ENCODE measurements at regions not wholly inside any gene's neighbourhood (a gene's known extent, or its start where the extent isn't known, plus 50 kb on each side); places are given as distances from the start of the nearest gene placed in this dataset.

DNA sequence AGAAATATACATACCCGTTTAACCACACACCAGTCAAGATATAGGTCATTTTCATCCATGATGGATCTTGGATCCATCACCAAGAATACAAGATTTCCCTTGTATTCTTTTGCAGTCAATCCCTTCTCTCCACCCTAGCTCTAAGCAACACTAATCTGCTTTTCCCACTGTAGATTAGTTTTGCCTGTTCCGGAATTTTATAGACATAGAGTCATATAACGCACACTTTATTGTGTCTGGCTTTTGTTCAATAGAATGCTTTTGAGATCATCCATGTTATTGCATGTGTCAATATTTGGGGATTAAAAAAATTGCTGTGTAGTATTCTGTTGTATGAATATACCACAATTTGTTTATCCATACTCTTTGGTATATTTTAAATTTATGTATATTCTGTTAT lies 235.6 kb upstream of the BCOR start:
- TF ChIP-seq CTCF (IDR thresholded peaks at IDR 0.05; ENCODE audit: insufficient read depth, low read length, poor library complexity, severe bottlenecking): no peak
- Histone ChIP-seq H3K27me3 (replicated peaks; ENCODE audit: control insufficient read depth, insufficient read depth, low read length) (no peaks in the 10 kb centered on the region), H3K36me3 (ENCODE audit: control insufficient read depth, insufficient read depth, low read length) (no peaks in the 10 kb centered on the region), H3K4me3 (replicated peaks; ENCODE audit: low read depth, low read length) (no peak overlapping the region)
- DNase-seq (ENCODE audit: extremely low read depth, insufficient read length): no peak

GRCh38 chrX:40331762-40332161 lies 234.0 kb upstream of the BCOR start:
- H3K4me3 ChIP-seq (replicated peaks; ENCODE audit: low read depth, low read length): no peak overlapping the region
- no peaks in the 10 kb centered on the region for H3K27me3 ChIP-seq (replicated peaks; ENCODE audit: control insufficient read depth, insufficient read depth, low read length)
- DNase-seq (ENCODE audit: extremely low read depth, insufficient read length): no peak
- no peaks in the 10 kb centered on the region for H3K36me3 ChIP-seq (ENCODE audit: control insufficient read depth, insufficient read depth, low read length)
- no peak for TF ChIP-seq CTCF (IDR thresholded peaks at IDR 0.05; ENCODE audit: insufficient read depth, low read length, poor library complexity, severe bottlenecking)

DNA sequence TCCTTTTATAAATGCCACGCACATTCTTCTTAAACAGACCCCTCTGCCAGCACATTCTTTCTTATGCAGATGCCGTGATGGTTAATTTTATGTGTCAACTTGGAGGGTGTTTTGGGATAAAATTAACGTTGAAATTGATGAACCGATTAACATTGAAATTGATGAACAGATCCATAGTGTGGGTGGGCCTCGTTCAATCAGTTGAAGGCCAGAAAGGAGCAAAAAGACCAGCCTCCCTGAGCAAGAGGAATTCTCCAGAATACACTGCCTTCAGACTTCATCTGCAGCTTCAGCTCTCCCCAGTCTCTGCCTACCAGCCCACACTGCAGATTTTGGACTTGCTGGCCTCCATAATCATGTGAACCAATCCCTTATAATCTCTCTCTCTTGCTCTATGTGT lies 233.6 kb upstream of the BCOR start:
- DNase-seq (ENCODE audit: extremely low read depth, insufficient read length): no peak
- no peaks in the 10 kb centered on the region for H3K36me3 ChIP-seq (ENCODE audit: control insufficient read depth, insufficient read depth, low read length)
- no peaks in the 10 kb centered on the region for H3K27me3 ChIP-seq (replicated peaks; ENCODE audit: control insufficient read depth, insufficient read depth, low read length)
- TF ChIP-seq CTCF (IDR thresholded peaks at IDR 0.05; ENCODE audit: insufficient read depth, low read length, poor library complexity, severe bottlenecking): no peak
- no peak overlapping the region for H3K4me3 ChIP-seq (replicated peaks; ENCODE audit: low read depth, low read length)

DNA sequence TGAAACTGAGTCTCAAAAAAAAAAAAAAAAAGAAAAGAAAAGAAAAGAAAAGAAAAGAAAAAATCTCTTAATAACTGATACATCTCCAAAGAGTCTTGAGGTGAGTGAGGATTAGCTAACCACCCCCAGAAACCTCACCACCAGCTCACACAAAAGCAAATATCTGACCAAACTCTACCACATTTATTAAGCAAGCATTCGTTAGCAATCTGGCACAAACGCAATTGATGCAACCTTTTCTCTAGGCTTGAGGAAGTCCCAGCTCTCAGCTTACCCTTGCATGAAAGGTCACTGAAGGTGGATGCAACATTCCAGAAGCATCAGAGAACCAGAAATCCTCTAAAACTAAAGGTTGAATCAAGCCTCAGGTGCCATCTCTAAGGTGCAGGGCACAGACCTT lies 231.9 kb upstream of the BCOR start:
- H3K4me3 ChIP-seq (replicated peaks; ENCODE audit: low read depth, low read length): no peak overlapping the region
- no peaks in the 10 kb centered on the region for H3K27me3 ChIP-seq (replicated peaks; ENCODE audit: control insufficient read depth, insufficient read depth, low read length)
- TF ChIP-seq CTCF (IDR thresholded peaks at IDR 0.05; ENCODE audit: insufficient read depth, low read length, poor library complexity, severe bottlenecking): no peak
- H3K36me3 ChIP-seq (ENCODE audit: control insufficient read depth, insufficient read depth, low read length): no peaks in the 10 kb centered on the region
- no peak for DNase-seq (ENCODE audit: extremely low read depth, insufficient read length)

- Histone ChIP-seq H3K36me3 (ENCODE audit: control insufficient read depth, insufficient read depth, low read length) (no peaks in the 10 kb centered on the region), H3K4me3 (replicated peaks; ENCODE audit: low read depth, low read length) (no peak overlapping the region), H3K27me3 (replicated peaks; ENCODE audit: control insufficient read depth, insufficient read depth, low read length) (no peaks in the 10 kb centered on the region)
- no peak for TF ChIP-seq CTCF (IDR thresholded peaks at IDR 0.05; ENCODE audit: insufficient read depth, low read length, poor library complexity, severe bottlenecking)
- DNase-seq (ENCODE audit: extremely low read depth, insufficient read length): no peak
These were observed 229.3 kb upstream of the BCOR start for GRCh38 chrX:40327085-40327484.

DNA sequence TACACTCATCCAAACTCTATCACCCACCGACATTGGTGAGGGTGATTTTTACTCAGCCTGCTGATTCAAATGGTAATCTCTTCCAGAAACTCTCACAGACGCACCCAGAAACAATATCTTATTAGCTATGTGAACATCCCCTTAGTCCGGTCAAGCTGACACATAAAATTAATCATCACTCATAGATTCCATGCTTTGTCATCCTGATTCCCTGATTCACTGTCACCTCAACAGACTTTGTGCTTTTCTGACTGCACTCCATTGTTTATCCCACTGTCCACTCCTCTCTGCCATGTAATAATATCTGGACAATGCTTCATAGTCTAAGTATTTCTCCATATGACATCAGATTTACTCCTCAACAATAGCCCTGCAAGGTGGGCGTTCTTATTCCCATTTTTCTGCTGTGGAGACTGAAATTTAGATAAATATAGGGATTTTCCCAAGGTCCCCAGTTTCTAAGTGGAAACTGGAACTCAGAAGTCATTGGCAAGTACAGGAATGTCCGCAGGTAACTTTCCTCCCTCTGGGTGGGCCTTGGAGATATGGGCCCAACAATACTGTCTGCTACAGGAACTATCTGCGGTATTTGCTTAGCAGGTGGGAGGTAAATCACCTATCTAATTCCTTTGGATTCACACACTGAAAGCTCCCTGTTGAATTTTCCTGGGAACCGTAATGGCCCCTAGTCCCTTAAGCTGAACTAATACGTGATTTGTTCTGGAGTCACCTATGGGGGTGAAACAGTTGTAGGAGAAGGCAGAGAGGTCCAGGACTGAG lies 228.6 kb upstream of the BCOR start:
- DNase-seq (ENCODE audit: extremely low read depth, insufficient read length): no peak
- Histone ChIP-seq H3K36me3 (ENCODE audit: control insufficient read depth, insufficient read depth, low read length) (no peaks in the 10 kb centered on the region), H3K27me3 (replicated peaks; ENCODE audit: control insufficient read depth, insufficient read depth, low read length) (no peaks in the 10 kb centered on the region), H3K4me3 (replicated peaks; ENCODE audit: low read depth, low read length) (no peak overlapping the region)
- no peak for TF ChIP-seq CTCF (IDR thresholded peaks at IDR 0.05; ENCODE audit: insufficient read depth, low read length, poor library complexity, severe bottlenecking)

Measured in GM06990 (cell line).